ENCODE measurements at regions not wholly inside any gene's neighbourhood (a gene's known extent, or its start where the extent isn't known, plus 50 kb on each side); places are given as distances from the start of the nearest gene placed in this dataset.
A peak's percentile ranks its signal among the peaks of the same experiment; 100 is the strongest.
"Not testable (repeated sequence)": the region's sequence is repeated elsewhere in the genome, so short reads cannot be mapped to it uniquely, and the experiment has no call there.

- no peak for DNase-seq
- Mint-ChIP-seq H3K4me3 (no peak overlapping the region), H3K36me3 (peaks cover 0 to 4% of the 10 kb centered on the region in 2 donors), H3K4me1 (no peaks in the 10 kb centered on the region), H3K27me3 (no peaks in the 10 kb centered on the region), H3K27ac (peak overlapping the region in 1 of 6 donors; percentile 53), H3K9me3 (peaks cover 0 to 2% (median 0%) of the 10 kb centered on the region in 7 donors)
- no peak for ATAC-seq (ENCODE audit: low read depth in 2 of 2)
Measured at GRCh38 chr4:123158576-123158975, 236.2 kb upstream of the NUDT6 start.

DNA sequence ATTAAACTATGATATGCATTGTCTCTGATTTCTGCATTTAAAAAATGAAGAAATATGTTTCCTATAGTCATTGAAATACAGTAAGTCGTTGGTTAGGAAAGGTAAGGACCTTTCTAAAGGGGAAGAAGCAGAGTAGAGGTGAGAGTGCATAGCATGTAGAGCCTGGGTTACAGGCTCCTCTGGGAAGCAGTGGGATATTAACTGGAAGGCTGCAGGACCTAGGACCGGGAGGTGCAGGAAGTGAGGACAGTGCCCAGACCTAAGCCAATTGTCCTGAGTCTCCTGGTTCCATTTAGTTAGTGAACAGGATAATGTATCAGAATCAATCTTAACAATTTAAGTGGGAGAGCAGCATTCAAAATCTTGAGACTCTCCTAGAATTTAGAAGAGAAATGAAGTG, 237.1 kb upstream of the NUDT6 start:
- Mint-ChIP-seq H3K27ac (no peak overlapping the region), H3K4me1 (no peaks in the 10 kb centered on the region), H3K36me3 (peaks cover 0 to 4% of the 10 kb centered on the region in 2 donors), H3K27me3 (no peaks in the 10 kb centered on the region), H3K9me3 (peaks cover 0 to 2% (median 0%) of the 10 kb centered on the region in 7 donors), H3K4me3 (no peak overlapping the region)
- ATAC-seq (ENCODE audit: low read depth in 2 of 2): no peak
- no peak for DNase-seq

GRCh38 chr4:123162859-123163258, 233.7 kb upstream of the SPRY1 start:
- Mint-ChIP-seq H3K27me3 (no peaks in the 10 kb centered on the region), H3K27ac (no peak overlapping the region), H3K4me1 (no peaks in the 10 kb centered on the region), H3K36me3 (no peaks in the 10 kb centered on the region), H3K9me3 (peaks cover 0 to 2% (median 0%) of the 10 kb centered on the region in 7 donors), H3K4me3 (no peak overlapping the region)
- no peak for DNase-seq
- ATAC-seq (ENCODE audit: low read depth in 2 of 2): no peak

DNA sequence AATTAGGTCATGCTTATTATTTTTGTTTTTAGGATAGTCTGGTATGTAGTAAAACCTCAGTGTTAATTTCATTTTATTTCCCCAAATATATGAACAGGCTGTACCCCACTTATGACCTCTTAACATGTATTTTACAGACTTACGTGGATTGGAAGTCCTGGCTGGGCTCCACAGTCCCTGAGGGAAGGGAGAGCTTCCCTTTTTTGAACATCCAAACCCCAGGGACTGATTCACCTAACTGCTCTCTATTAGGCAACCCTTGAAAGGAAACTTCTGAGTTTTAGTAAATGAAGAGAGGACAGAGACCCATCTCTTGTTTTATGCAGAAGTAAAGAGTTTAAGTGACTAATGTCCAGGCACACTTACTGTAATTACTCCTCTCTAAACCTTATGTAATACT, 233.1 kb upstream of the SPRY1 start:
- DNase-seq: no peak
- H3K27ac Mint-ChIP-seq: no peak overlapping the region
- H3K9me3 Mint-ChIP-seq: peaks cover 0 to 2% (median 0%) of the 10 kb centered on the region in 7 donors
- ATAC-seq (ENCODE audit: low read depth in 2 of 2): no peak
- no peaks in the 10 kb centered on the region for H3K36me3 Mint-ChIP-seq
- H3K4me1 Mint-ChIP-seq: no peaks in the 10 kb centered on the region
- H3K27me3 Mint-ChIP-seq: no peaks in the 10 kb centered on the region
- H3K4me3 Mint-ChIP-seq: no peak overlapping the region

- H3K36me3 Mint-ChIP-seq: no peaks in the 10 kb centered on the region
- H3K9me3 Mint-ChIP-seq: peaks cover 0 to 2% (median 0%) of the 10 kb centered on the region in 7 donors
- no peak for DNase-seq
- H3K4me1 Mint-ChIP-seq: no peaks in the 10 kb centered on the region
- ATAC-seq (ENCODE audit: low read depth in 2 of 2): no peak
- H3K4me3 Mint-ChIP-seq: no peak overlapping the region
- H3K27me3 Mint-ChIP-seq: no peaks in the 10 kb centered on the region
- H3K27ac Mint-ChIP-seq: no peak overlapping the region
Measured at GRCh38 chr4:123166023-123166422, 230.6 kb upstream of the SPRY1 start.

GRCh38 chr4:123167931-123168330, 228.7 kb upstream of the SPRY1 start:
- peak overlapping the region in 1 of 6 donors; percentile 2 for H3K27ac Mint-ChIP-seq
- H3K9me3 Mint-ChIP-seq: peaks cover 0 to 3% (median 0%) of the 10 kb centered on the region in 7 donors
- no peak overlapping the region for H3K4me3 Mint-ChIP-seq
- no peak for DNase-seq
- no peak for ATAC-seq (ENCODE audit: low read depth in 2 of 2)
- no peaks in the 10 kb centered on the region for H3K4me1 Mint-ChIP-seq
- no peaks in the 10 kb centered on the region for H3K36me3 Mint-ChIP-seq
- H3K27me3 Mint-ChIP-seq: no peaks in the 10 kb centered on the region

DNA sequence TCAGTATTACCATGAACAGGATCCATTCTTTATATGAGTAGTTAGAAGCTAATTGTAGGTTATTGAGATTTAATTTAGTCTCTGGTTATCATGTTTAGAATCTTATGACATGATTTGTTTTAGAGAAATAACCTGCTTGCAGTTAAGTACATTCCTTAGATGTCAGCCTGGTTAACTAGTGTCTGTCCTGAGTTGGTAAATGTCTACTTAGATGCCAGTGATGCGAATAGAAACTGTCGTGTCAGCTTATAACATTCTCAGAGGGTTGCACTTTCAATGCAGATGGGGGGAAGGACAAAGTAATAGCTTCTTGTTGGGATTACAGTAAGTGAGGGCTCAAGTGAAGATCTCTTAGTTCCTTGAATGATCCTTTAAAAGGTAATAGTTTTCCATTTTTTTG, 227.8 kb upstream of the SPRY1 start:
- Mint-ChIP-seq H3K36me3 (no peaks in the 10 kb centered on the region), H3K4me3 (no peak overlapping the region), H3K9me3 (peaks cover 0 to 4% (median 0%) of the 10 kb centered on the region in 7 donors), H3K27me3 (no peaks in the 10 kb centered on the region), H3K27ac (no peak overlapping the region), H3K4me1 (no peaks in the 10 kb centered on the region)
- ATAC-seq (ENCODE audit: low read depth in 2 of 2) (no peak), DNase-seq (no peak)

DNA sequence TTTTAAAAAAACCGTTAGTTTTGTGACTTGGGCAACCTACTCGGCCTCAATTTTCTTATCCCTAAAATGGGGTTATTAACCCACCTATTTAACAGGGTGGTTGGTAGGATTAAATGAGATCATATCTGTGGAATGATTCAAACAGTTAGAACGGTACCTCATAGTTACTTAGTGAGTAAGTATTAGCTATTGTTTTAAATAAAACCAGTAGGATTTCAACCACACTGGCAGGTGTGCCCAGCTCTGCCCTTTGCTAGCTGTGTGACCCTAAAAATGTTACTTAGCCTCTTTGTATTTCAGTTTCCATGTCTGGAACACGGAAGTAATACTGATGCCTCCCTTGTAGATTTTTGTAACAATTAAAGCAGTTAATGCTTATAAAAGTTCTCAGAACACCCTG, 225.8 kb upstream of the SPRY1 start:
- H3K27me3 Mint-ChIP-seq: no peaks in the 10 kb centered on the region
- peaks cover 0 to 4% (median 0%) of the 10 kb centered on the region in 7 donors for H3K9me3 Mint-ChIP-seq
- ATAC-seq (ENCODE audit: low read depth in 2 of 2) (no peak), DNase-seq (no peak)
- peak overlapping the region in 1 of 6 donors; percentile 17 for H3K27ac Mint-ChIP-seq
- no peak overlapping the region for H3K4me3 Mint-ChIP-seq
- no peaks in the 10 kb centered on the region for H3K36me3 Mint-ChIP-seq
- no peaks in the 10 kb centered on the region for H3K4me1 Mint-ChIP-seq

DNA sequence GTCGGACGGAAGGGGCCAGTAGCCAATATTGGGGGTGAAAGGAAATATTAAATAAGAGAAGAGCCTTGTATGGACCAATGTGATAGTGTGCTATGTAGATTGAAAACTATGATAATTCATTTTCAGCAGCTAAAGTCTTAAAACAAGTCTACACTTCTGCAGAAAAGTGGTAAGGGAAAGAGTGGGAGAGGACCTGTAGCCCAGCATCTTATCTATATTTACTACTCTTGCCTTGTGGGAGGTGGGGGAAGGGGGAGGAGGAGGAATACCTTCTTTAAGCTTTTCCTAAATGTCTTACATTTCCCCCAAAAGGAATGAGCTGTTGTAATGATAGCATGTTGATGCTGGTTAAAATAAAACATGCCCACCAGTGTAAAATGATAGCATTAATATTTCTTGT, 220.0 kb upstream of the SPRY1 start:
- ATAC-seq (ENCODE audit: low read depth in 2 of 2) (no peak), DNase-seq (no peak)
- Mint-ChIP-seq H3K27ac (peak overlapping the region in 1 of 6 donors; percentile 19), H3K36me3 (no peaks in the 10 kb centered on the region), H3K9me3 (peaks cover 0 to 4% (median 0%) of the 10 kb centered on the region in 7 donors), H3K4me1 (no peaks in the 10 kb centered on the region), H3K4me3 (no peak overlapping the region), H3K27me3 (no peaks in the 10 kb centered on the region)

GRCh38 chr4:123182289-123182688, 214.3 kb upstream of the SPRY1 start:
- H3K9me3 Mint-ChIP-seq: no peaks in the 10 kb centered on the region
- H3K27ac Mint-ChIP-seq: no peak overlapping the region
- H3K36me3 Mint-ChIP-seq: peaks cover 0 to 6% of the 10 kb centered on the region in 2 donors
- no peak overlapping the region for H3K4me3 Mint-ChIP-seq
- no peaks in the 10 kb centered on the region for H3K27me3 Mint-ChIP-seq
- no peaks in the 10 kb centered on the region for H3K4me1 Mint-ChIP-seq
- DNase-seq: no peak
- no peak for ATAC-seq (ENCODE audit: low read depth in 2 of 2)

DNA sequence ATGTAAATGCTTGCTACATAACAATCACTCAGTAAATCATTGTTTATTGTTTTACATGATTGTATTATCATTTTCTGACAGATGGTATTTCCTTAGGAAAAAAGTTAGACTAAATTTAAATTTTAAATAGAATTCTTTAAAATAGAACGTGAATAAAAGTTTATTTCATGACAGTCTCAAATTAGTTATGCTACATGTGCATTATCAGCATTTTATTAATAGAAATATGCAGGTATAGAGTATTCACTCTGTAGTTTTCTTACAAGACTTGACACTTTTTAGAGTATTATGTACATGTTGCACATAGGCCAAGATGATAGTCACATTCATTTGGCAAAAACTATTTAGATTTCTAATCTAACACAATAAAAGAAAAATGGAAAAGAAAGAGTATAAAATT, 213.3 kb upstream of the SPRY1 start:
- ATAC-seq (ENCODE audit: low read depth in 2 of 2) (no peak), DNase-seq (no peak)
- no peak overlapping the region for H3K4me3 Mint-ChIP-seq
- H3K36me3 Mint-ChIP-seq: peaks cover 0 to 6% of the 10 kb centered on the region in 2 donors
- no peaks in the 10 kb centered on the region for H3K9me3 Mint-ChIP-seq
- H3K27ac Mint-ChIP-seq: no peak overlapping the region
- H3K27me3 Mint-ChIP-seq: no peaks in the 10 kb centered on the region
- H3K4me1 Mint-ChIP-seq: no peaks in the 10 kb centered on the region

DNA sequence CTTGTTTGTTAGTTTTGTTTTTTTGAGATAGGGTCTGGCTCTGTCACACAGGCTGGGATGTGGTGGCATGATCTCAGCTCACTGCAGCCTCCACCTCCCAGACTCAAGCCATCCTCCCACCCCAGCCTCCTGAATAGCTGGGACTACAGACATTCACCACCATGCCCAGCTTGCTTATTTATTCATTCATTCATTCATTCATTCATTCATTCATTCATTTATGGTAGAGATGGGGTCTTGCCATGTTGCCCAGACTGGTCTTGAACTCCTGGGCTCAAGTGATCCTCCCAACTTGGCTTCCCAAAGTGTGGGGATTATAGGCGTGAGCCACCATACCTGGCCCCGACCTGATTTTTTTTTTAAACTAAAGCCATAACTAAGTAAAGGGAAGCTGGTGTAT, 212.8 kb upstream of the SPRY1 start:
- not testable (repeated sequence) for H3K36me3 Mint-ChIP-seq; H3K9me3 Mint-ChIP-seq; H3K4me1 Mint-ChIP-seq; H3K27me3 Mint-ChIP-seq; DNase-seq; ATAC-seq (ENCODE audit: low read depth in 2 of 2); H3K4me3 Mint-ChIP-seq
- H3K27ac Mint-ChIP-seq: peak overlapping the region in 1 of 6 donors; percentile 44

DNA sequence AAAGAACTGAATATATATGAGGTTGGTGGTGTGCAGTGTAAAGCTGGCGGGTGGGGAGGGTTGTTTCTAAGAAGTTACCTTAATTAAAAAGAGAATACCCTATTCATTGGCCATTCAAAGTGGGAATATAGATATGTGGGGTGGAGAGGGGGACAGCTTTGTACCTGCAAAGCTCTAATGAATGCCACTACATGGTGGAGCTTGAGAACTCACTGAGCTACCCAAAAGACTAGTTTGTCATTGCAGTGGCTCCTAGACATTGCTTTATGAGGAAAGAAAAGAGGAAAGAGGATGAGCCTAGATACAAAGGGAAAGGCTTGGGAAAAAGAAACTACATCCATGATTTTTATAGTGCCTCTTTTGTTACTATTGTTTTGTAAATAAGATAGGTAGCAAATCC, 209.9 kb upstream of the SPRY1 start:
- DNase-seq (no peak), ATAC-seq (ENCODE audit: low read depth in 2 of 2) (no peak)
- peaks cover 0 to 6% of the 10 kb centered on the region in 2 donors for H3K36me3 Mint-ChIP-seq
- no peak overlapping the region for H3K4me3 Mint-ChIP-seq
- no peaks in the 10 kb centered on the region for H3K9me3 Mint-ChIP-seq
- H3K4me1 Mint-ChIP-seq: no peaks in the 10 kb centered on the region
- H3K27ac Mint-ChIP-seq: peak overlapping the region in 1 of 6 donors; percentile 21
- H3K27me3 Mint-ChIP-seq: no peaks in the 10 kb centered on the region

DNA sequence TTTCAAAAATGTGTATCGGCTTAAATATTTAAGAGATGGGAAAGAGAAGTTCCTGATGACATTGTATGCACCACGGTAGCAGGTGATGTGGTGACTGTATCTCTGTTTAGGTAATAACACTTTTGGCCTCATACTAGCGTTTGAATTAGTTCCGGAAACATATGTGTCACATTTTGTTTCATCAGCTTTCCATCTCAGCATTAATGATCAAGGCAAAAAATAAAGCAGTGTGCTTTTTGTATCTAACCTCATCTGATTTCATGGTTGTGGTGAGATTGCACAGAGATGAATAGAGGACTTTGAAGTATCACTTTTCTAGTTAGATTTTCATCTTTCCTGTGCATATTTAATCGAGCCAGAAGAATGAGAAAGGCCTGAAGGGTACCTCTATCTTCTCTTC, 206.4 kb upstream of the SPRY1 start:
- ATAC-seq (ENCODE audit: low read depth in 2 of 2) (no peak), DNase-seq (no peak)
- H3K36me3 Mint-ChIP-seq: peaks cover 0 to 9% of the 10 kb centered on the region in 2 donors
- no peak overlapping the region for H3K27ac Mint-ChIP-seq
- H3K4me1 Mint-ChIP-seq: no peaks in the 10 kb centered on the region
- no peaks in the 10 kb centered on the region for H3K9me3 Mint-ChIP-seq
- no peak overlapping the region for H3K4me3 Mint-ChIP-seq
- no peaks in the 10 kb centered on the region for H3K27me3 Mint-ChIP-seq

DNA sequence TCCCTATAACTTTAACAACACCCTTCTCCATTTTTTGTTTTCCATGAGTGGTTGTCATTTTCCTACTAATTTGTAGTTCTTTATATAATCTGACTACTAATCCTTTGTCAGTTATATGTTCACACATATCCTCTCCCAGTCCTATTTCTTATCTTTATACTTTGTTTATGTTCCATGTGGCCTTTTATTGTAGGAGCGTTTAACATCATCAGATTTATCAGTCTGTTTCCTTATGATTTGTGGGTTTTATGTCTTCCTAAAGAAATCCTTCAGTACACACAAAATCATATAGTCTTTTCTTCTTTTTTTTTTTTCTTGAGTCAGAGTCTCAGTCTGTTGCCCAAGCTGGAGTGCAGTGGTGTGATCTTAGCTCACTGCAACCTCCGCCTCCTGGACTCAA, 204.9 kb upstream of the SPRY1 start:
- Mint-ChIP-seq H3K9me3 (no peaks in the 10 kb centered on the region), H3K36me3 (peaks cover 0 to 7% of the 10 kb centered on the region in 2 donors), H3K27me3 (no peaks in the 10 kb centered on the region), H3K4me1 (no peaks in the 10 kb centered on the region), H3K27ac (peak overlapping the region in 1 of 6 donors; percentile 1), H3K4me3 (no peak overlapping the region)
- DNase-seq (no peak), ATAC-seq (ENCODE audit: low read depth in 2 of 2) (no peak)

All from naive B cell (primary cell).